GM20000 (cell line): ENCODE measurements at regions not wholly inside any gene's neighbourhood (a gene's known extent, or its start where the extent isn't known, plus 50 kb on each side); places are given as distances from the start of the nearest gene placed in this dataset.
"Not testable (repeated sequence)": the region's sequence is repeated elsewhere in the genome, so short reads cannot be mapped to it uniquely, and the experiment has no call there.

ENCODE experiments used
- DNase-seq: peaks from one replicate; pipeline ENCODE4 v3.0.0; 2012; ENCODE audit warnings: low spot score
- CTCF ChIP-seq: IDR thresholded peaks from 2 replicates; pipeline ENCODE4 v1.5.1; 2012; ENCODE audit warnings: mild to moderate bottlenecking, control low read depth; ENCODE audit errors: extremely low read depth, missing control alignments

GRCh38 chr3:26106228-26106627 lies 316.3 kb downstream of the OXSM start:
- TF ChIP-seq CTCF: no peak
- DNase-seq: no peak

DNA sequence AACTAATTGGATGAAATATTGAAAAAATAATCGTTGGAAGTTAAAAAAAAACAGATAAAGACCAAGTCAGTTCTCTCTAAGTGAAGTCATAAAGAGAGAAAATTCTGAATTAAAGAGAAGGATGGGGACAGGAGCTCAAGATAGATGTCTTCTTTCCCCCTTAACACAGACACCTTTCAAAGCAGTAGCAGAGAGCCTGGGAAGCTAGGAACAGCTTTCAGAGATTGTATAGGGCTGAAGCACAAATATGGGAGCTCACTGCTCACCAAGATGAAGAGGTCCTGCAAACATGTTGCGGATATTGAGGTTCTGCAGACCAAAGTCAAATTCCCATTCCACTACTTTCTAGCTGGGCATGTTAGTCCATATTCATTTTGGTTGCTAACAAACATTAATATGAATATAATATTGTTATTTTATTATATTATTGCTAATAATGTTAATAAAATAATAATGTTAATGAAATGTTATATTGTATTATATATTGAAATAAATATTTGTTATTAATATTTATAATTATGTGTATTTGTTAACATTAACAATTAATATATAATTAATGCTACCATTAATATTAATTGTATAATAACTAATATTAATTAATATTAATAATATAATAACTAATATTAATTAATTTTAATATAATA lies 319.1 kb downstream of the OXSM start:
- no peak for DNase-seq
- TF ChIP-seq CTCF: no peak

DNA sequence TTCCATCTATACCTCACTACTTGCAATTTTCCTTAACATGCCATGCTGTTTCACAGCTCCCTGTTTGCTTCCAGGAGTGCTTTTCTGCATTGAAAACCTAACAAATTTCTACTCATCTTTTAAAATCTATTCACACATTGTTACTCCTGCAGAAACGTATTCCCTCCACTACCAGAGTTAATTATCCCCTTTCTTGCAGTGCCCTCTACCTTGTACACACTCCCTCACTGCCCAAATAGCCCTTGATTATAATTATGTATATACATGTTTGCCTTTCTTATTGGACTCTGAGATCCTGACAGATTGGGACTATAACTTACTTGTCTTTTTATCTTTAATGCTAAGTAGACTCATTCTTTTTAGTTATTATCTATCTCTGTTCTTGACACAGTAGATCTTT lies 325.0 kb downstream of the OXSM start:
- DNase-seq: no peak
- no peak for TF ChIP-seq CTCF

GRCh38 chr3:26118165-26118564 lies 328.3 kb downstream of the OXSM start:
- TF ChIP-seq CTCF: no peak
- DNase-seq: peak; percentile 27

DNA sequence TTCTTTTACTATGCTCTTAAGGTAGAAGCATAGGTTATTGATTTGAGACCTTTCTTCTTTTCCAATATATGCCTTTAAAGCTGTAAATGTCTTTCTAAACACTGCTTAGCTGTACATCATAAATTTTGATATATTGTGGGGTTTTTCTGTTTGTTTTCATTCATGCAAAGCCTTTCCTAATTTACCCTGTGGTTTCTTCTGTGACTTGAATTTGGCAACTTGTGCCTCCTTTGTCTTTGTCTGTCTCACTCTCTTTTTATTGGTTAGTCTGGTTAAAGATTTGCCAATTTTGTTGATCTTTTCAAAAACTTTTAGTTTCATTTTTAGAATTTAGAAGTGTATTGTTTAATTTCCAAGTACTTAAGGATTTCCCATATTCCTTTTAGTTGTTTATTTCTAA lies 343.1 kb downstream of the OXSM start:
- no peak for TF ChIP-seq CTCF
- DNase-seq: no peak

DNA sequence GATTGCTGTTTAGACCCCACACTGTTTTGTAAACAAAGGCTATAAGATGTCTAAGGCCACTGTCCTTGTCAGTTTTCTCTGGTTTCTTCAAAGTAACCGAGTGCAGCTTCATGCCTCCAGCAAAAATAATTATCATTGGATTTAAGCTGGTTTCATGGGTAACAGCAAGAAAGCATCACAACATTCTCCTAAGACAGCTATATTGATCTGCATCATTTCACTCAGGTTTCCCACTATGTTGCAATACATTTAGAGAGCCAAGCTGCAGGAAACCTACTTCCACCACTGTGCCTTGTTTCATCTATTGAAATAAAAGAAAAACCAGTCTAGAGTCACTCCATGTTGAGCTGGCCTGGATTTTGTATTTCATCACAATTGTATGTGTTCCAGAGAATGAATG lies 351.4 kb downstream of the OXSM start:
- no peak for TF ChIP-seq CTCF

DNA sequence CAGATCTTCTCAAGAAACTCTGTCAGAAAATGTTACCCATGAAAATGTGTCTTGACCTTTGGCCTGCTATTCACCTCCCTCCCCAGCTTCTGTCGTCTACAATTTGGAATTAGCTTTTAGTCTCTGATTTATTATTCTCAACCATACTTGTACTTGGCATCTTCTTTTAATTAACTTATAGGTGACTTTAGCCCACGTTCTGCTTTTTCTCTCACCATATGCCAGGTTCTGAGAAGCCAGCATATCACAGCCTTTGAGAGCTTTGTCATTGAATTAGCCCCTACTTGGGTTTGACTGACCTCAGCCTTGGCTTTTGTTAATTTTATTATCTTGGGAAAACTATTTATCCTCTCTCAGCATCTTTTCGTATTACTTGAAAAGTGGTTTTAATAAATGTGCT lies 355.9 kb downstream of the OXSM start:
- TF ChIP-seq CTCF: no peak
- no peak for DNase-seq

More for the DNA sequence above, 351.4 kb downstream of the OXSM start:
- DNase-seq: no peak

GRCh38 chr3:26157428-26157827 lies 367.5 kb downstream of the OXSM start:
- DNase-seq: not testable (repeated sequence)
